Activated T-helper 9 cell treated with anti-CD3 and anti-CD28 coated beads, Interleukin-2, amount 50 U/mL, for 16 hours (primary cell): ENCODE measurements at regions not wholly inside any gene's neighbourhood (a gene's known extent, or its start where the extent isn't known, plus 50 kb on each side); places are given as distances from the start of the nearest gene placed in this dataset.
"Not testable (repeated sequence)": the region's sequence is repeated elsewhere in the genome, so short reads cannot be mapped to it uniquely, and the experiment has no call there.

Experiments
- DNase-seq: peaks from one replicate; pipeline ENCODE4 v3.0.0-alpha.2; 2020; ENCODE audit warnings: low read depth

- DNase-seq, result no peak
Observed at GRCh38 chr3:8312685-8313084, 188.9 kb upstream of the LMCD1 start.

DNA sequence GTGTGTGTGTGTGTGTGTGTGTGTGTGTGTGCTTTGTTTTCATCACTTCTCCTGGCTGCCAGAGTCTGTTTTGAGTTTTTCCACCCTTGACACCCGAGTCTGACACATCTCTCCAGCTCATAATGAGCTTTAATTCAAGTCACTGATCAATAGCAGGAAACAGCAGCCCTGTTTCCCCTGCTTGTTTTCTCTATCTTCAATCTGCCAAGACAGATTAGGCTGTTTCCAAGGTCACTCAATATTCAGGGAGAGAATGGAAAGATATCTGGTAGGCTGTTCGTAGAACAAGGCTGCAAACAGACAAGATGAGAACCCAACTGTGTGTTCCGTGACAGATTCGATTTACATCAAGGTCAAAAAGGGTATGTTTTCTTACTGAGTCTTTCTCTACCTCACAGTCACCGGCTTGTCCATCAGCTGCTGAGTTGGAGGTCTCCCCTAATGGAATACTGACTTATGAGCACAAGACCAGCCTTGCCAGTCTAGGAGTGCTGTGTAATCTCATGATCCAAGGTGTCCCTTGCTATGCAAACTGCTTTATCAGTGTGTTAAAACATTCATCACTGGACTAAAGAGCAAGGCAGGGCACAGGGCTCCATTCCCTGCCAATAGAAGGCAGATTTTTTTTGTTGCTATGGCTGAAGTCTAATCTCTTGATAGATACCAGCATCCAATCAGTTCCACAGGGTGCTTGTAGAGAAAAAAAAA lies 187.9 kb upstream of the LMCD1 start:
- DNase-seq, result no peak

DNA sequence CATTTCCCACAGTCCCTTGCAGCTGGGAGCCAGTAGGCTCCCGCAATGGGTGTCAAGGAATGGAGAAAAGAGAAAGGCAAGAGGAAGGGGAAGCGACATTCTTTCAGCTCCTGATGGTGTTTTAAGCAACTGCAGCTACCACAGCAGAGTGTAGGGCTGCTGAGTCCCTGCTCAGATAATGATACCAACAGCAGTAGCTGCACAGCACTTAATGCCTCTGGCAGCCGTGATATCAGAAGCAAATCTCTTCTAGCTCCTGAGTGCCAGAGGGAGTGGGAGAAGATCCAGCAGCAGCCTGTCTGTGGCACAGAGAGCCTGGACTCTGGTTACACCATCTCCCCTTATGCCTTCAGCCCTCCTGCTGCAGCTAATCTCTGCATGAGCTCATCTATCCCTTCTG lies 186.1 kb upstream of the LMCD1 start:
- not testable (repeated sequence) for DNase-seq

- no peak for DNase-seq
Observed at GRCh38 chr3:8317661-8318649, 183.7 kb upstream of the LMCD1 start.

DNA sequence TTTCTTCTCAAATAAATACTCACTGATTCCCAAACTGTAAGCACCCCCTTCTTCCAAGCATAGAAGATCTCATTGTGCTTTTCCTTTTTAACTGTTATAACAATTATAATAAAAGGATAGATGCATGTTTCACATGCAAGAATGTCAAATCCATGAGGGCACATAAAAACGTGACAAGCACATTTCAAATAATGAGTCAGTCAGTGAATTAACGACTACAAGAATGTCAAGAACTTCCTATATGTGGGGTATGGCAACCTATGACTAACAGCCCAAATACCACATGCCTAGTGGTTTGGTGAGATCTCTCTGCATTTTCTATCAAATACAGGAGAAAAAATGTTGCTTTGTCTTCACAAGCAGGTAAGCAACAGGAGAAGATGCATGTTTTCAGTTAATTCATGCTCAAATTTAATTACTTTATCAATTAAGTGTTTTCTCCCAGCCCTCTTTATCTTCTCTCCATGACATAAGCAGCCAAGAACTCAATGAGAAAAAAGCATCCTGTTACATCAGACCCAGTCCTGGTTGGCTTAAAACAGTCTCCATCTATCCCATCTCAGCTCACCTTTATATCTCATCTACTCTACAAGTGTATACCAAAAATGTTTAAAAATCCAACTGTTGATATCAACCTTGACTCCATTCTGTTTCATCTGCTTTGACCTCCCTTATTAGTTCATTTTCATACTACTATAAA lies 181.5 kb upstream of the LMCD1 start:
- no peak for DNase-seq

DNA sequence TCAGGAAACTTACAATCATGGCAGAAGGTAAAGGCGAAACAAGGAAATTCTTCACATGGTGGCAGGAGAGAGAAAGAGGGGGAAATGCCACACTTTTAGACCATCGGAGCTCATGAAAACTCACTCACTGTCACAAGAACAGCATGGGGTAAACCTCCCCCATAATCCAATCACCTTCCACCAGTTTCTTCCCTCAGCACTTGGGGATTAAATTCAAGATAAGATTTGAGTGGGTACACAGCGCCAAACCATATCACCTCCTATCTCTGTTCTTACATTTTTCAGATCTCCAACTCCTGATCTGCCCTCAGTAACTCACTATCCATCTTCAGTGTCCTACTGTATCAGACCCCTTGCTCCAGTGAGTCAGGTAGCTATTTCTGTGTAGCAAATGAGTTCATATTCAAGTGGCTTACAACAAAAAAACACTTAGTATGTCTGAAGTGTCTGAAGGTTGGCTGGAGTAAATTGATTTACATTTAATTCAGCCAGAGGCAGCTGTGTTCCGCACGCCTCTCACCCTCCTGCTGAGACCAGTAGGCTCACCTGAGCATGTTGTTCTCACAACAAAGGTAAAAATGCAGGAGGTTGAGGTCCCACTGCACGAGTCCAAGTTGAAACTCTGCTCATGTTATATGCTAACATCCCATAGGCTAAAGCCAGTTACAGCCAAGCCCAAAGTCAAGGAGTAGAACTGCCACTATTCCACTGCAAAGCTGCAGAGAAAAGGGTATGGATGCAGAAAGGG lies 180.7 kb upstream of the LMCD1 start:
- no peak for DNase-seq

DNA sequence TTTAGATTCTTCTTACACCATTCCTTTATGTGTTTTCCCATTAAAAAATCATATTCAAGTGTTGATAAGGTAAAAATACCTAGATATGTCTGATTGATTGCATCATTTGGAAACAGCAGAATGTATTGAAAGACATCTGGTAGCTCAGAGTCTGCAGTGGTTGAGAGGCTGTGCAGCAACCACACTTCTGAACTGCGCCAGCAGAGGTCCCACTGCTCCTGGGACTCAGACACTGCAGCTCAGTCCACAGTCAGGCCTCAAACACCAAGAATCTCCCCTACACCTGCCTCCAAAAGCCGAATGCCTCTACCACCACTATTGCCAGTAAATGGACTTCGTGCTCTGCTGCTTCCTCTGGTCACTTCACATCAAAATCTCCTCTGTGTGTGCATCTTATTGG lies 176.9 kb upstream of the LMCD1 start:
- DNase-seq, result peak; percentile 2

- no peak for DNase-seq
Observed at GRCh38 chr3:8325306-8325705, 176.3 kb upstream of the LMCD1 start.

DNA sequence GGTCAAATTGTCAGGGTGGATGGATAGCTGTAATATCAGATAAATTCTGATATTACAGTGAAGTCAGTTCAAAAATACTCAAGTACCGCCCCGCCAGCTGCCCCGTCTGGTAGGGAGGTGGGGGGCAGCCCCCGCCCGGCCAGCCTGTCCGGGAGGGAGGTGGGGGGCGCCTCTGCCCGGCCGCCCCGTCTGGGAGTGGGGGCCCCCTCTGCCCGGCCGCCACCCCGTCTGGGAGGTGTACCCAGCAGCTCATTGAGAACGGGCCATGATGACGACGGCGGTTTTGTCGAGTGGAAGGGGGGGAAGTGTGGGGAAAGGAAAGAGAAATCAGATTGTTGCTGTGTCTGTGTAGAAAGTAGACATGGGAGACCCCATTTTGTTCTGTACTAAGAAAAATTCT lies 175.8 kb upstream of the LMCD1 start:
- not testable (repeated sequence) for DNase-seq

GRCh38 chr3:8327739-8328138 lies 173.9 kb upstream of the LMCD1 start:
- no peak for DNase-seq

DNA sequence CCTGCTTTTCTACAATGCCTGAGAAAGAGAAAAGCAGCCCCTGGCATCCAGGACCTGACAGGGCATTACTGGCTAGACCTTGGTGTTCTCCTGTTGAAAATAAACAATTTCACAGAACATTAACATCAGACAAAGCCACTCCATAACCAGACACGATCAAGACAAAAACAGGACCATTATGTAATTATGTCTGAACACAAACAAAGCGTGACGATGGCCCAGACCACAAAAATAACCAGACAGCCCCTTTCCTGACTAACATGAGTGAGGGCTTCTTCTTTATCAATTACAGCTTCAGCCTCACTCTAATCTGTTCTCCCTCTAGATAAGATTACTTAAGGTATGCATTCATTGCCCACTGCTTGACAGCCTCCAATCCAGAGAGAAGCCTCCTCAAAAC lies 172.7 kb upstream of the LMCD1 start:
- no peak for DNase-seq

- DNase-seq, result no peak
Observed at GRCh38 chr3:8329598-8329997, 172.0 kb upstream of the LMCD1 start.

GRCh38 chr3:8336456-8336855 lies 165.2 kb upstream of the LMCD1 start:
- DNase-seq, result no peak

DNA sequence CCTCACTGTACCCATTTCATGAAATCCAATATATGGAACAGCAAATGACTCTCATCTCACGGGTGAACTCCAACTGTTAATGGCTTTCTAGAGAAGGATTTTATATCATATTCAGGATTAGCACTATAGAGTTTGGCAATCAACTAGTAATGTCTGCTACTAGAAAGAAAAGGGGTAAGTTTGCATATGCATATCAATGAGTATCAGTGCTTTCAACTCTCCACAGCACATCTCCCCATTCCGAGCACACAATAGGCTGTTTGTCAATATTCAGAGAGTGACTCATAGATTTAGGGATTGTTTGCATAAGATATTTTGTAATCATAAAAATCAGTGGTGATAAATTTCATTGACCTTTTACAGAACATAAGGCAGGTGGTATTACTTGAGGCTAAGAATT lies 163.2 kb upstream of the LMCD1 start:
- no peak for DNase-seq

GRCh38 chr3:8341821-8342247 lies 159.8 kb upstream of the LMCD1 start:
- DNase-seq, result no peak

DNA sequence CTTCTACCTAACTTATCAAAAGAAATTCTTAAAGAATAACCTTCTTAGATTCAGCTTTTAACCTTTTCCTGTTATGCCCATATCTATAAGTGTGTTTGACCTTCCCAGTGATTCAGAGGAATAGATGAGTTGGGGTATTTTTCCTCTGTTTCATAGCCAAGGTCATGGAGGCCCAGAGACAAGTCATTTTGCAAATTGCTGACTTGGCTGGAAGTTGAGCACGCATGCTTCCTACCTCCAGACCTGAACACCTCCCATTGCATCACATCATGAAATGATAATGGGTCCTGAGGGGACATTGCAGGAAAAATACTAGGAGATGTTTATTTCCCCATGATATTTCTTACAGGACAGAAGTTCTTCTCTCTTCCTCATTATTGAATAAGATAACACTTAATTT lies 158.6 kb upstream of the LMCD1 start:
- no peak for DNase-seq

DNA sequence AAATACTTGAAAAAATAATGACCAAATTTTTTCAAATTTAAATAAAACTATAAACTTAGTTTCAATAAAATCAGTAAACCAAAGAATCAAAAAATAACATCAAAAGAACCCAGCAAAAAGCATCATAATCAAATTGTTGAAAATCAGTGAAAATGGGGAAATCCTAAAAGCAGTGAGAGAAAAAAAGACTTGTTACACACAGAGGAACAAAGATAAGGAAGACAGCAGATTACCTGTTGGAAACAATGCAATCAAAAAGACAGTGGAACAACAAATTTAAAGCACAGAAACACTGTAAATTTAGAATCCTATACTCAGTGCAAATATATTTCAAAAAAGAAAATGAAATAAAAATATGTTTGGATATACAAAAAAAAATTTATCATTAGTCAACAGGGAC lies 156.2 kb upstream of the LMCD1 start:
- DNase-seq, result no peak

DNA sequence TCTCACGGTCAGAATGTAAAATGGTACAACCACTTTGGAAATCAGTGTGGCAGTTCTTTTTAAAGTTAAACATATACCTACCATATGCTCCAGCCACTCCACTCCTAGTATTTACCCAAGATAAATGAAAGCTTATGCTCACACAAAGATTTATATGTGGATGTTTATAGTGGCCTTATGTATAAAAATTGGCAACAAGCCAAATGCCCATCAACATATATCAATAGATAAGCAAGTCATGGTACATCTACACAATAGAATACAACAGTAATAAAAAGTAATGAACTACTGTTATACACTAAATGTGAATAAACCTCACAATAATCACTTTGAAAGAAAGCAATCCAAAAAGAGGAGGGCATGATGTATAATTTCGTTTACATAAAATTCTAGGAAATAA lies 153.5 kb upstream of the LMCD1 start:
- DNase-seq, result no peak

DNA sequence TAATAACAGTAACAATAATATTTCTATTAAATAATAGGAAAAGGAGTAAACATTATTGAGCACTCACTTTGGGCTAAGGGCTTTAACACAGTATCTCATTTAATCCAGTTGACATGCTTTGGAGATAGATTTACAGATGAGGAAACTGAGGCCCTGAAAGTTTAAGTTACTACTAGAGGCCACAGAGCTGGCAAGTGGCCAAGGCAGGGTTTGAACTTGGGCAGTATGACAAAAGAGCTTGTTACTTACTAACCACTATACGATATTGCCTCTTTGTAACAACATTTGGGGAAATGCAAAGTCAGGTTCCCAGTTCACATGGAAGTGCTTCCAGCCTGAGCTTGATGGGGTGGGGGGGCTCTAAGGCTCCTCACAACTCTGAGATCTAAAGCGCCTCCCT lies 149.1 kb upstream of the LMCD1 start:
- DNase-seq, result no peak

DNA sequence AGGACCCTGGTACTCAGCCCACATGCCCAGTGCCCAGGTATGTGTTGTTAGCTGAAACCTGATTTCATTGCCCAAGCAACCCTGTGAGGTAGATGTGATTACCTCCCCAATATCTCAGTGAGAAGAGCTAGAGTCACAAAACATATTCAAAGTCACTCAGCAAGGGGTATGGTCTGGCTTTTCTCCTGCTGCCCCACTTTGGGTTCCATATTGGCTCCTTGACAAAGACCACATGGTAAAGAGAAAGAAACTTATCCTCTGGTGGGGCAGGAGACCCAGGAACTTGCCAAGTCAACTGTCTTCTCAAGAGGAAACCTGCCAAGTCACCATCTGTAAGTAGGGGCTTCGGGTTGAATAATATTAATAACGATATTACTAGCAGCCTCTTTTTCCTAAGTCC lies 148.3 kb upstream of the LMCD1 start:
- no peak for DNase-seq

GRCh38 chr3:8355346-8355745 lies 146.3 kb upstream of the LMCD1 start:
- no peak for DNase-seq

DNA sequence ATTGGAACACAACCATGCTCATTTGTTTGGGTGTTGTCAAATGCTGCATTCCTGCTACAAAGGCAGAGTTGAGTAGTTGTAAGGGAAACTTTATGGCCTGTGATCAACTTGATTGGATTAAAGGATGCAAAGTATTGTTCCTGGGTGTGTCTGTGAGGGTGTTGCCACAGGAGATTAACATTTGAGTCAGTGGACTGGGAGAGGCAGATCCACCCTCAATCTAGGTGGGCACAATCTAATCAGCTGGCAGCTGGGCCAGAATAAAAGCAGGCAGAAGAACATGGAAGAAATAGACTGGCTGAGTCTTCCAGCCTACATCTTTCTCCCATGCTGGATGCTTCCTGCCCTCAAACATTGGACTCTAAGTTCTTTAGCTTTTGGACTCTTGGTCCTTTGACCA lies 145.6 kb upstream of the LMCD1 start:
- DNase-seq, result not testable (repeated sequence)
